ENCODE measurements at regions not wholly inside any gene's neighbourhood (a gene's known extent, or its start where the extent isn't known, plus 50 kb on each side); places are given as distances from the start of the nearest gene placed in this dataset.

GRCh38 chr14:81802341-81802740 is 268.7 kb upstream of the SEL1L start:
- H3K79me2 ChIP-seq (replicated peaks; ENCODE audit: insufficient read depth, low read length), result no peaks in the 10 kb centered on the region
- no peak overlapping the region for H3K4me2 ChIP-seq (ENCODE audit: low read length)
- TF ChIP-seq MXI1 (conservative IDR thresholded peaks at IDR 0.05; ENCODE audit: poor library complexity, severe bottlenecking) (no peak), EP300 (conservative IDR thresholded peaks at IDR 0.05; ENCODE audit: poor library complexity, severe bottlenecking) (no peak), SMC3 (conservative IDR thresholded peaks at IDR 0.05; ENCODE audit: poor library complexity) (no peak), EZH2 (IDR thresholded peaks at IDR 0.05; ENCODE audit: borderline replicate concordance, insufficient read depth, low read length, poor library complexity, severe bottlenecking) (no peak), REST (IDR thresholded peaks at IDR 0.05; ENCODE audit: borderline replicate concordance) (no peak), CTCF (IDR thresholded peaks at IDR 0.05; ENCODE audit: poor library complexity, severe bottlenecking) (no peak), RAD21 (conservative IDR thresholded peaks at IDR 0.05) (no peak), POLR2AphosphoS5 (IDR thresholded peaks at IDR 0.05) (no peak), TAF1 (IDR thresholded peaks at IDR 0.05; ENCODE audit: low read depth) (no peak)
- H2AFZ ChIP-seq (ENCODE audit: low read depth, low read length), result peak overlapping the region; percentile 12
- H3K9ac ChIP-seq (ENCODE audit: low read length), result no peak overlapping the region
- H3K4me3 ChIP-seq (ENCODE audit: low read length), result no peak overlapping the region
- H3K36me3 ChIP-seq (ENCODE audit: insufficient read depth, low read length), result no peaks in the 10 kb centered on the region
- no peaks in the 10 kb centered on the region for H3F3A ChIP-seq (ENCODE audit: insufficient read depth, low read length, poor library complexity, severe bottlenecking)
- no peaks in the 10 kb centered on the region for H3K9me2 ChIP-seq (ENCODE audit: insufficient read depth, low read length)
- no peaks in the 10 kb centered on the region for H3K9me3 ChIP-seq (ENCODE audit: low read length)
- H3K27me3 ChIP-seq (ENCODE audit: insufficient read depth, low read depth, low read length), result no peaks in the 10 kb centered on the region
- no peaks in the 10 kb centered on the region for H4K20me1 ChIP-seq (ENCODE audit: insufficient read depth)
- H3K27ac ChIP-seq (ENCODE audit: low read length), result peak overlapping the region; percentile 13

GRCh38 chr14:81805785-81806184 is 272.1 kb upstream of the SEL1L start:
- no peak overlapping the region for H3K27ac ChIP-seq (ENCODE audit: low read length)
- no peak overlapping the region for H2AFZ ChIP-seq (ENCODE audit: low read depth, low read length)
- H3K9me2 ChIP-seq (ENCODE audit: insufficient read depth, low read length), result no peaks in the 10 kb centered on the region
- H3K4me3 ChIP-seq (ENCODE audit: low read length), result no peak overlapping the region
- H3F3A ChIP-seq (ENCODE audit: insufficient read depth, low read length, poor library complexity, severe bottlenecking), result no peaks in the 10 kb centered on the region
- no peaks in the 10 kb centered on the region for H3K27me3 ChIP-seq (ENCODE audit: insufficient read depth, low read depth, low read length)
- TF ChIP-seq EZH2 (IDR thresholded peaks at IDR 0.05; ENCODE audit: borderline replicate concordance, insufficient read depth, low read length, poor library complexity, severe bottlenecking) (no peak), REST (IDR thresholded peaks at IDR 0.05; ENCODE audit: borderline replicate concordance) (no peak), MXI1 (conservative IDR thresholded peaks at IDR 0.05; ENCODE audit: poor library complexity, severe bottlenecking) (no peak), TAF1 (IDR thresholded peaks at IDR 0.05; ENCODE audit: low read depth) (no peak), RAD21 (conservative IDR thresholded peaks at IDR 0.05) (no peak), EP300 (conservative IDR thresholded peaks at IDR 0.05; ENCODE audit: poor library complexity, severe bottlenecking) (no peak), SMC3 (conservative IDR thresholded peaks at IDR 0.05; ENCODE audit: poor library complexity) (no peak), POLR2AphosphoS5 (IDR thresholded peaks at IDR 0.05) (no peak), CTCF (IDR thresholded peaks at IDR 0.05; ENCODE audit: poor library complexity, severe bottlenecking) (no peak)
- no peak overlapping the region for H3K4me2 ChIP-seq (ENCODE audit: low read length)
- no peaks in the 10 kb centered on the region for H3K9me3 ChIP-seq (ENCODE audit: low read length)
- no peaks in the 10 kb centered on the region for H3K36me3 ChIP-seq (ENCODE audit: insufficient read depth, low read length)
- H4K20me1 ChIP-seq (ENCODE audit: insufficient read depth), result no peaks in the 10 kb centered on the region
- H3K79me2 ChIP-seq (replicated peaks; ENCODE audit: insufficient read depth, low read length), result no peaks in the 10 kb centered on the region
- H3K9ac ChIP-seq (ENCODE audit: low read length), result no peak overlapping the region
